CD4-positive, alpha-beta T cell treated with Interleukin-10 for 1 hour (primary cell): ENCODE measurements at regions not wholly inside any gene's neighbourhood (a gene's known extent, or its start where the extent isn't known, plus 50 kb on each side); places are given as distances from the start of the nearest gene placed in this dataset.
"Not testable (repeated sequence)": the region's sequence is repeated elsewhere in the genome, so short reads cannot be mapped to it uniquely, and the experiment has no call there.

Source experiments
- DNase-seq: peaks from one replicate; pipeline ENCODE4 v3.0.0-alpha.2; 2020

DNA sequence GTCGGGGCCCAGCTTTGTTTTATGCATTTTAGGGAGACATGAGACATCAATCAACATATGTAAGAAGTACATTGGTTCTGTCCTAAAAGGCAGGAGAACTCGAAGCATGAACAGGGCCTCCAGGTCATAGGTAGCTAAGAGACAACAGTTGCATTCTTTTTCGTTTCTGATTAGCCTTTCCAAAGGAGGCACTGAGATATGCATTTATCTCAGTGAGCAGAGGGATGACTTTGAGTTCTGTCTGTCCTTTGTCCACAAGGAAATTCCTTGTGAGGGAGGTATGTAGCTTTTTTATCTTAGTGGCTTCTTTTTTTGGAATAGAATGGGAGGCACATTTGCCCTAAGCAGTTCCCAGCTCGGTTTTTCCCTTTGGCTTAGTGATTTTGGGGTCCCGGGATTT is 109.5 kb upstream of the KIF2A start:
- not testable (repeated sequence) for DNase-seq

DNA sequence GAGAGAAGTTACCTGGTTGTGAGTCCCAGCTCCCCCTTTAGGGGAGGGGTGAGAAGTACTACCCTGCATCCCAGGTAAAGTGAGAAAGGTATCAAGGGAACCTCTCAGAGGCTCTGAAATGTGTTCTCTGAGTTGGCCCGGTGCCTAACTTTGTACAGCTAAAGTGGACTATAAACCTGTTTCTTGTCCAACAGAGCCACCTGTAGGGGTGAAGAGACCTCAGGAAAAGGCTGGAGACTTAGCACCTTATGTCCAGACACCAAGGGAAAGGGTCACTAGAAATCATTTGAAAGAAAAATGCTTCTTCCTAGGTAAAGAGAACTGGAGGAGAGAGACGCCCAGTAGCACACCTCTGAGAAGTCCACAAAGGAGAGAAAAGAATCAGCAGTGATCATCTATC is 108.3 kb upstream of the KIF2A start:
- DNase-seq = no peak

GRCh38 chr5:62198421-62198820 is 107.6 kb upstream of the KIF2A start:
- DNase-seq = no peak

GRCh38 chr5:62199792-62200716 is 106.0 kb upstream of the KIF2A start:
- DNase-seq = no peak

GRCh38 chr5:62206150-62206829 is 99.7 kb upstream of the KIF2A start:
- no peak for DNase-seq

GRCh38 chr5:62208218-62208852 is 97.7 kb upstream of the KIF2A start:
- DNase-seq = no peak

- DNase-seq = no peak
These were observed 94.6 kb upstream of the KIF2A start for GRCh38 chr5:62211405-62211804.

DNA sequence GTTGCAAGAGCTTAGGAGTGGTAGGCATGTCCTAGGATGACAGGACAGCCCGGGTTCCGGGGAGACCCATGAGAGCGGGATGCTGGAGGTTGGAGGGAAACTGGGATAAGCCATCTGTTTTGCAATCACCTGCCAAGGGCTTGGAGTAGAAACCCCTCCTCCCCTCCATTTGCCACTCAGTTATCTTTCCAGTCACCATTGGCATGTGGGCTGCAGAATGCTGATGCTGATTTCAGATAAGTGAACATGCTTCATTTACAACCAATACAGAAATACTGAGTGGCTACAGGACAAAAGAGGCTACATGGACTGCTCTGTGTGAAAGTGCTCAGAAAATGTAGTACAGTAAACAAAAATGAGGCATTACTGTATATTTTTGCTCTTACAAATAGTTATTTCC is 93.4 kb upstream of the KIF2A start:
- DNase-seq = no peak

GRCh38 chr5:62214701-62215100 is 91.3 kb upstream of the KIF2A start:
- no peak for DNase-seq

DNA sequence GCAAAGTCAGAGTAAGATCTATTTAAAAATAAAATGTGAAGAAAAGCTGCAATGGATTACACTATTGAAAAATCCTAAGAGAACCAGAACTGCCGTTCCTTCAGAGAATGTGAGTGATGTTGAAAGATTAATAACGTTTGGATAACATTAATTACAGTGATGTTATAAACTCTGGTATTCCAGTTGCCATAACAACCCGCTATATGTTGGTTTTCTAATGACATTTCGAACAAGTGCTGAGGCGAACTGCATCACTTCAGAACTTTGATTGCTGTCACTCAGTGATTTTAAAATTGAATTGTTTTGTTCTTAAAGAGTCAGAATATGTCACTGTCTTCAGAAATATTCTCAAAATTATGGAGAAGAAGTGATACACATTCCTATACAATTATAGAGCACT is 89.4 kb upstream of the KIF2A start:
- DNase-seq = not testable (repeated sequence)

DNA sequence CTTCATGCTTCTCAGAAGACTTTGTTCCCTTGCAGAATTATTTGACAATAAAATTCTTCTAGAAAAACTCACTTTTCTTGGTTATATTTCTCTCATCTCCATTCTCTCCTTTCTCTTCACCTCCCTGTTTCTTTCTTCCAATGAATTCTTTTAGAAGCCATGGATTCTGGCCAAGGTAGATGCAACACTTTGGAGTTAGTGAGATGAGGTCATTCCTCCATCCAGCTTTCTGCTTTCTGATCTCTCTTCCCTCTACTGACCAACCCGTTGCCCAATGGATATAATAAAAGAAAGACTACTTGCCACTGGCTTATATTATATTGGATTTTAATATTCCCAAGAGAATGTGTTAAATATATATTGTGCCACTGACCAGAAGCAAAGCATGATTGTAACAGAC is 88.9 kb upstream of the KIF2A start:
- DNase-seq = not testable (repeated sequence)

- not testable (repeated sequence) for DNase-seq
These were observed 87.1 kb upstream of the KIF2A start for GRCh38 chr5:62218860-62219259.

DNA sequence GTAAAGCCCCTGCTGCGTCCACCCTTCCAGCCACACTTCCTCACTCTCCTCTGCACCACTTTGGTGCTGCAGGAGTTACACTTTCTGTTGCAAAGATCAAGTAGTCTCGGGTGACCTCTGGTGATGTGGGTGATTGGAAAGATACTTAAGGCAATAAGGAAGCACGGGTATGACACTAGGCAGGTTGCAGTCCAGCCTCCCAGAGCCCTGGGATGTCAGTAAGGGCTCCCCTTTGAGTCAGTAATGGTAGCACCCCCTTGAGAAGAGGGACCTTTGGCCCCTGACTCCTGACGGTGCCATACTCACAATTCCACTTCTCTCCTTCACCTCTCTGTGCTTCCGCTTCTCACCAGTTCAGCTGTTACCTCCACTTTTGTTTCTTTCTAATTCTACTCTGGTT is 84.1 kb upstream of the KIF2A start:
- DNase-seq = not testable (repeated sequence)

DNA sequence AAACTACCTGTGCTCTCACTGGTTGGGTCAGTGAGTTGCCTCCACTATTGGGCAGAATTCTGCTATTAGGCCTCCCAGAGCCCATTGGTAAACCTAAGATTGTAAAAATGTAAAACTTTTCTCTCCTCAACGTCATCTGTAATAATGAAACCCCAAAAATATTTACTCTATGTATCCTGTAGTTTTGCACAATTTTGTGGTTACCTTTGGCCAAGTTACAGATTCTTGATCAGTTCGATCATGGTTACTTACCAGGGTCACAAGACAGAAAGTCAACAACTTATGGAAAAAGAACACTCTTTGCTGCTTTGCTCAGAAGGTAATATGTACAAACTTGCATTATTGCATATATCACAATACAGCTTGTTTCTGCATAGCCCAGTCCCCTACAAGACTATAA is 83.7 kb upstream of the KIF2A start:
- DNase-seq = not testable (repeated sequence)

DNA sequence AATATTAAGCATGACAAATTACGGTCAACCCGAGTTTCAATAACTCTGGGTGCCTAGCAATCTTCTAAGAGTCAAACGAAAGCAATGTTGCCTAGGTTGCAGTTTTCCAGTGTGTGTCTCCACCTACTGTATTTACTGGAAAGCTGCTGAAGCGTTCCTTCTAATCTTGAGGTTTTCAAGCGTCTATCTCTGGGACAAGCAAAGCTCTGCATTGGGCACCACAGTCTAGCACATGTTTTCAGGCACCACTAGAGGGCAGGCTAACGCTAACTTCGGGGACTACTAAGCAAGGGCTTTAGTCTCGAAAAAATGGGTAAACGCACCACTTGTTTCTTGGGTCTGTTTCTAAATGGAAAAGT is 82.7 kb upstream of the KIF2A start:
- peak; percentile 85 for DNase-seq

GRCh38 chr5:62224987-62225601 is 80.9 kb upstream of the KIF2A start:
- peak; percentile 33 for DNase-seq

DNA sequence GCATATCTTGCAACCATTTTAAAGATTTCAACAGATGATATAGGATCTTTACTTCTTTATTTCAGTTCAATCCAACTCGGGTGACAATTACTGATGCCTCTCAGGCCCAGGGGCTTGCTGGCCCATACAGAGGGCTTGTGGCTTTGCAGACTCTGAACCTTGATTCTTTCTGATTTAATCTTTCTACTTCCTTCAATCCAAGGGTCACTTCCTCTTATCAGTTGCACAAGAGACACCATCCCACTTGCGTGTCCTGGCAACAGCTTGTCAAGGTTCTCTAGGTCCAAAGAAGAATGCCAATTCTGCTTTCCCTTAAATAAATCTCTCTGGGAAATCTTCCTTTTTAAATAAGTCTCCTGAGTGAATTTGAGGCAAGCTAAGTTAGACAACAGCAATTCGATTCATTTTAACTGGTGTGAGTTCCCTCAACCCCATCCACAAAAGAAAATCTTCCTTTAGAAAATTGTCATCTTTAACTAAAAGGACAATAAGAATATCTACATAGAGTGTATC is 75.1 kb upstream of the KIF2A start:
- not testable (repeated sequence) for DNase-seq

- no peak for DNase-seq
These were observed 74.4 kb upstream of the KIF2A start for GRCh38 chr5:62231576-62231975.

DNA sequence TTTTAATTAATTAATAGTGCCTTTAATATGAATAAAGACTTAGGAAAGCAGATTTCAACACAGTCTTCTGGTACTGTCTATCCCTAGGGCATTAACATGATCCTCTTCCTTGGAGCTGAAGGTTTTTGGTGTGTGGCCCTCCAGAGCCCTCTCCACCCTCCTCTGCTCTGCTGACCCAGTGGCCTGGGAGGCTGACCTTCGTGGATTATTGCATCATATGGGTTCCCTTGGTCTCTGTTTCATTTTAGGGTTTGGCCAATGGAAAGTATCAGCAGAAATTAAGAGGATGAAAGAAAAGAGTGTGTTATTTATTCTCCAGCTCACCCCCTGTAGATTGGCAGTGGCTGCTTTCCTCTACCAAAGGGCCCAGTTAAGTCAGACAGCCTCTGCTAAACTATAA is 73.8 kb upstream of the KIF2A start:
- not testable (repeated sequence) for DNase-seq

GRCh38 chr5:62233083-62234046 is 72.6 kb upstream of the KIF2A start:
- not testable (repeated sequence) for DNase-seq

DNA sequence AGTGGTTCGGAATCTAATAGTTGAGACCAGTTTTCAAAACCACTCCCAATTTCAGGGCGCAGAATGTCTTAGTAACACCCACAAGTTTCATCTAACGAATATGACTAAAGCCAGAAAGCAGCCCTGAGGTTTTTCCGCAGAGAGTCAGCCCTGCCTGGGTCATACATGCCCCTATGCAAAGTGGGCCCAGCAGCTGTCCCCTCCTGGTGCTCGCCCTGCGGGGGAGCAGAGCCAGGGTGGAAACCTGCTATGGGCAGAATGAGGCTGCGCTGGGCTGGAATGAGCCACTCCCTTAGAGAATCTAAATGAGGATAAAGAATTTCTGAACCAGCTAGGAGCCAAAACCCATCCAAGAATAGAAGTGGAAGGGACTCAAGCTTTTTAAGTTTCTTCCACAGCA is 69.4 kb upstream of the KIF2A start:
- DNase-seq = not testable (repeated sequence)

DNA sequence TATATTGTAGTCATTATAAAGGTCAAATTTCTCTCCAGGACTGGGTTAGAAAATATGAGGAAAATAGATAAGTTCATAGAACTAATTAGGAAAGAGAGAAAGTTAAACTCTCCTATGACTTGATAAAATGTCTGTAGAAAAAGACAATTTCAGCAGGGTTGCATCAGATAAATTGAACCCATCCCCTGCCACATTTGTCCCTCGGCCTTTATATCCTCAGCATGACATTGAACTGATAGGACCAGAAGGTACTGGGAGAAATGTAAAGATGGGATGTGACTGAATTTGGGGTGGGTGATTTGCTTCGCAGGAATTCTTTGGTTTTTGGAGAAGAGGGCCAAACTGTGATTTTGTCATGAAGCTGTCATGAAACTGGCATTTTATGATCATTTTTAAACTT is 68.1 kb upstream of the KIF2A start:
- not testable (repeated sequence) for DNase-seq
